ENCODE measurements at regions not wholly inside any gene's neighbourhood (a gene's known extent, or its start where the extent isn't known, plus 50 kb on each side); places are given as distances from the start of the nearest gene placed in this dataset.

DNA sequence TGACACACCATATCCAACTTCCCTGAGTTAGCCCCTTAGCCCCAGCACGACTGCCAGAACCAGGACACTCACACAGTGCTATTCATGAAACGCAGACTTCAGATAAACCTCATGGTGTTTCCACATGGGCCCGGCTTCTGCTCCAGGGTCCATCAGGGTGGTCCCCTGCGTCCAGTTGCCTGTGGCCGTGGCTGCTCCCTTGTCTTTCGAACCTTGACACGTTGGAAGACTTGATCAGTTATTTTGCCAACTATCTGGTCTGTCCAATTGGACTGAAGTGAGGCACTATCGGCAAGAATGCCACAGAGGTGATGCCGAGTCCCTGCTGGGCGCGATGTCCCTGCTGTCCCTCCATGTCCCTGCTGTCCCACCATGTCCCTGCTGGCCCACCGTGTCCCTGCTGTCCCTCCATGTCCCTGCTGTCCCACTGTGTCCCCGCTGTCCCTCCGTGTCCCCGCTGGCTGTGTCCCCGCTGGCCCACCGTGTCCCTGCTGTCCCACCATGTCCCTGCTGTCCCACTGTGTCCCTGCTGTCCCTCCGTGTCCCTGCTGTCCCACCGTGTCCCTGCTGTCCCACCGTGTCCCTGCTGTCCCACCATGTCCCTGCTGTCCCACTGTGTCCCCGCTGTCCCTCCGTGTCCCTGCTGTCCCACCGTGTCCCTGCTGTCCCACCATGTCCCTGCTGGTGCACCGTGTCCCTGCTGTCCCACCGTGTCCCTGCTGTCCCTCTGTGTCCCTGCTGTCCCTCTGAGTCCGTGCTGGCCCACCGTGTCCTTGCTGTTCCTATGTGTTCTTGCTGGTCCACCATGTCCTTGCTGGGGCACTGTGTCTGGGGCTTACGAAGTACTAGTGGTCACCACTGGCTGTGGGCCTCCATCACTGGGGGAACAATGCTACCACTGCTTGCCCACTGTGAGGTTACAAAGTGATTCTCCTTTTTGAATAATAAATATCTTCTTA is 251.4 kb downstream of the DLL1 start:
- H3K36me3 Mint-ChIP-seq (ENCODE audit: low read depth): peaks cover 25% of the 10 kb centered on the region
- Histone ChIP-seq H2AFZ (no peak overlapping the region), H3K36me3 (ENCODE audit: insufficient read depth) (0 out of 2 replicates have a peak, but pooled peaks cover 6% of the 10 kb centered on the region), H3K27ac (ENCODE audit: low read depth) (no peak overlapping the region), H3F3A (replicated peaks; ENCODE audit: low read depth) (no peaks in the 10 kb centered on the region), H3K4me2 (no peak overlapping the region), H4K20me1 (replicated peaks; ENCODE audit: insufficient read depth) (no peaks in the 10 kb centered on the region), H3K27me3 (ENCODE audit: insufficient read depth) (no peaks in the 10 kb centered on the region), H3K4me3 (no peak overlapping the region), H3K9me2 (ENCODE audit: insufficient read depth) (no peaks in the 10 kb centered on the region), H3K4me1 (ENCODE audit: insufficient read depth) (no peaks in the 10 kb centered on the region; the same call in 1 of the 2 replicates), H3K79me2 (replicated peaks; ENCODE audit: insufficient read depth) (no peaks in the 10 kb centered on the region)
- H3K4me3 Mint-ChIP-seq: no peak overlapping the region
- no peak overlapping the region for H3K27ac Mint-ChIP-seq
- H3K4me1 Mint-ChIP-seq: peaks cover 32% of the 10 kb centered on the region
- ATAC-seq: no peak
- no peak for TF ChIP-seq POLR2AphosphoS5 (IDR thresholded peaks at IDR 0.05; ENCODE audit: low read depth)
- TF ChIP-seq, protein P1, sequence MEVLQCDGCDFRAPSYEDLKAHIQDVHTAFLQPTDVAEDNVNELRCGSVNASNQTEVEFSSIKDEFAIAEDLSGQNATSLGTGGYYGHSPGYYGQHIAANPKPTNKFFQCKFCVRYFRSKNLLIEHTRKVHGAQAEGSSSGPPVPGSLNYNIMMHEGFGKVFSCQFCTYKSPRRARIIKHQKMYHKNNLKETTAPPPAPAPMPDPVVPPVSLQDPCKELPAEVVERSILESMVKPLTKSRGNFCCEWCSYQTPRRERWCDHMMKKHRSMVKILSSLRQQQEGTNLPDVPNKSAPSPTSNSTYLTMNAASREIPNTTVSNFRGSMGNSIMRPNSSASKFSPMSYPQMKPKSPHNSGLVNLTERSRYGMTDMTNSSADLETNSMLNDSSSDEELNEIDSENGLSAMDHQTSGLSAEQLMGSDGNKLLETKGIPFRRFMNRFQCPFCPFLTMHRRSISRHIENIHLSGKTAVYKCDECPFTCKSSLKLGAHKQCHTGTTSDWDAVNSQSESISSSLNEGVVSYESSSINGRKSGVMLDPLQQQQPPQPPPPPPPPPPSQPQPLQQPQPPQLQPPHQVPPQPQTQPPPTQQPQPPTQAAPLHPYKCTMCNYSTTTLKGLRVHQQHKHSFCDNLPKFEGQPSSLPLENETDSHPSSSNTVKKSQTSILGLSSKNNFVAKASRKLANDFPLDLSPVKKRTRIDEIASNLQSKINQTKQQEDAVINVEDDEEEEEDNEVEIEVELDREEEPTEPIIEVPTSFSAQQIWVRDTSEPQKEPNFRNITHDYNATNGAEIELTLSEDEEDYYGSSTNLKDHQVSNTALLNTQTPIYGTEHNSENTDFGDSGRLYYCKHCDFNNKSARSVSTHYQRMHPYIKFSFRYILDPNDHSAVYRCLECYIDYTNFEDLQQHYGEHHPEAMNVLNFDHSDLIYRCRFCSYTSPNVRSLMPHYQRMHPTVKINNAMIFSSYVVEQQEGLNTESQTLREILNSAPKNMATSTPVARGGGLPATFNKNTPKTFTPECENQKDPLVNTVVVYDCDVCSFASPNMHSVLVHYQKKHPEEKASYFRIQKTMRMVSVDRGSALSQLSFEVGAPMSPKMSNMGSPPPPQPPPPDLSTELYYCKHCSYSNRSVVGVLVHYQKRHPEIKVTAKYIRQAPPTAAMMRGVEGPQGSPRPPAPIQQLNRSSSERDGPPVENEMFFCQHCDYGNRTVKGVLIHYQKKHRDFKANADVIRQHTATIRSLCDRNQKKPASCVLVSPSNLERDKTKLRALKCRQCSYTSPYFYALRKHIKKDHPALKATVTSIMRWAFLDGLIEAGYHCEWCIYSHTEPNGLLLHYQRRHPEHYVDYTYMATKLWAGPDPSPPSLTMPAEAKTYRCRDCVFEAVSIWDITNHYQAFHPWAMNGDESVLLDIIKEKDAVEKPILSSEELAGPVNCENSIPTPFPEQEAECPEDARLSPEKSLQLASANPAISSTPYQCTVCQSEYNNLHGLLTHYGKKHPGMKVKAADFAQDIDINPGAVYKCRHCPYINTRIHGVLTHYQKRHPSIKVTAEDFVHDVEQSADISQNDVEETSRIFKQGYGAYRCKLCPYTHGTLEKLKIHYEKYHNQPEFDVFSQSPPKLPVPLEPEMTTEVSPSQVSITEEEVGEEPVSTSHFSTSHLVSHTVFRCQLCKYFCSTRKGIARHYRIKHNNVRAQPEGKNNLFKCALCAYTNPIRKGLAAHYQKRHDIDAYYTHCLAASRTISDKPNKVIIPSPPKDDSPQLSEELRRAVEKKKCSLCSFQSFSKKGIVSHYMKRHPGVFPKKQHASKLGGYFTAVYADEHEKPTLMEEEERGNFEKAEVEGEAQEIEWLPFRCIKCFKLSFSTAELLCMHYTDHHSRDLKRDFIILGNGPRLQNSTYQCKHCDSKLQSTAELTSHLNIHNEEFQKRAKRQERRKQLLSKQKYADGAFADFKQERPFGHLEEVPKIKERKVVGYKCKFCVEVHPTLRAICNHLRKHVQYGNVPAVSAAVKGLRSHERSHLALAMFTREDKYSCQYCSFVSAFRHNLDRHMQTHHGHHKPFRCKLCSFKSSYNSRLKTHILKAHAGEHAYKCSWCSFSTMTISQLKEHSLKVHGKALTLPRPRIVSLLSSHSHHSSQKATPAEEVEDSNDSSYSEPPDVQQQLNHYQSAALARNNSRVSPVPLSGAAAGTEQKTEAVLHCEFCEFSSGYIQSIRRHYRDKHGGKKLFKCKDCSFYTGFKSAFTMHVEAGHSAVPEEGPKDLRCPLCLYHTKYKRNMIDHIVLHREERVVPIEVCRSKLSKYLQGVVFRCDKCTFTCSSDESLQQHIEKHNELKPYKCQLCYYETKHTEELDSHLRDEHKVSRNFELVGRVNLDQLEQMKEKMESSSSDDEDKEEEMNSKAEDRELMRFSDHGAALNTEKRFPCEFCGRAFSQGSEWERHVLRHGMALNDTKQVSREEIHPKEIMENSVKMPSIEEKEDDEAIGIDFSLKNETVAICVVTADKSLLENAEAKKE (CRISPR knock-in tag; IDR thresholded peaks at IDR 0.05): no peak
- TF ChIP-seq ZNF331 (CRISPR knock-in tag; IDR thresholded peaks at IDR 0.05; ENCODE audit: low read depth): no peak
- no peak for TF ChIP-seq CTCF (conservative IDR thresholded peaks at IDR 0.05; ENCODE audit: low read depth in 2 of 2)
- no peak for TF ChIP-seq REST (IDR thresholded peaks at IDR 0.05; ENCODE audit: unreplicated experiment)
- no peak for TF ChIP-seq STAT1 (IDR thresholded peaks at IDR 0.05; ENCODE audit: unreplicated experiment)
- no peak for TF ChIP-seq JUNB (IDR thresholded peaks at IDR 0.05; ENCODE audit: unreplicated experiment)
- TF ChIP-seq NANOG (IDR thresholded peaks at IDR 0.05; ENCODE audit: borderline replicate concordance): no peak
- no peak for TF ChIP-seq CREB1 (CRISPR knock-in tag; IDR thresholded peaks at IDR 0.05; ENCODE audit: low read depth)
- H3K27me3 Mint-ChIP-seq (ENCODE audit: insufficient read depth, low read depth, poor library complexity): peaks cover 20% of the 10 kb centered on the region
- DNase-seq (ENCODE audit: low spot score): no peak
- H3K9me3 Mint-ChIP-seq: peaks cover 32% of the 10 kb centered on the region

All from GM23338 (cell line).